OCI-LY3 (cell line): ENCODE measurements at regions not wholly inside any gene's neighbourhood (a gene's known extent, or its start where the extent isn't known, plus 50 kb on each side); places are given as distances from the start of the nearest gene placed in this dataset.

Experiments
- H2AFZ ChIP-seq: fragments of 200-600, 300-600 bp; shearing (Covaris generic); 2 replicates; pipeline ENCODE4 v1.6.0; 2014; ENCODE audit warnings: antibody characterized with exemption, low read depth, low read length
- H3K27ac ChIP-seq: fragments of 200-600, 300-600 bp; sonication (generic); 2 replicates; pipeline ENCODE4 v1.5.1; 2014; ENCODE audit warnings: mild to moderate bottlenecking, low read length, moderate library complexity, mixed read lengths
- H3K27me3 ChIP-seq: fragments of 200-600, 300-600 bp; sonication (generic); 2 replicates; pipeline ENCODE4 v1.6.1; 2014; ENCODE audit warnings: low read depth, low read length, mixed read lengths
- H3K36me3 ChIP-seq: fragments of 200-600, 300-600 bp; sonication (generic); replicated peaks from 2 replicates; pipeline ENCODE3; 2014; ENCODE audit warnings: low read depth, low read length, mixed read lengths
- H3K4me1 ChIP-seq: fragments of 300-600, 200-600 bp; sonication (generic); 2 replicates; pipeline ENCODE4 v1.6.1; 2014; ENCODE audit warnings: low read length, mixed read lengths
- H3K4me2 ChIP-seq: fragments of 200-600, 300-600 bp; sonication (generic); 2 replicates; pipeline ENCODE4 v1.6.1; 2014; ENCODE audit warnings: low read length, mixed read lengths
- H3K4me3 ChIP-seq: fragments of 300-600, 200-600 bp; sonication (generic); 2 replicates; pipeline ENCODE4 v1.5.1; 2014; ENCODE audit warnings: antibody characterized with exemption, mild to moderate bottlenecking, low read length, moderate library complexity
- H3K79me2 ChIP-seq: fragments of 300-600, 200-600 bp; shearing (Covaris generic); 2 replicates; pipeline ENCODE4 v1.6.1; 2014; ENCODE audit warnings: mild to moderate bottlenecking, low read length, mixed read lengths
- H3K9ac ChIP-seq: fragments of 300-600, 200-600 bp; shearing (Covaris generic); 2 replicates; pipeline ENCODE4 v1.6.0; 2014; ENCODE audit warnings: mild to moderate bottlenecking, low read length, moderate library complexity
- H3K9me3 ChIP-seq: fragments of 200-600, 300-600 bp; shearing (Covaris generic); 2 replicates; pipeline ENCODE4 v1.6.1; 2014; ENCODE audit warnings: low read length, mixed read lengths; ENCODE audit not compliant: insufficient read depth
- H4K20me1 ChIP-seq: fragments of 200-600, 300-600 bp; sonication (generic); 2 replicates; pipeline ENCODE4 v1.6.1; 2016; ENCODE audit warnings: low read length, mixed read lengths; ENCODE audit not compliant: insufficient read depth
- EZH2phosphoT487 ChIP-seq: fragments of 200-600 bp; shearing (Covaris generic); IDR thresholded peaks from 2 replicates; pipeline ENCODE4 v1.6.1; 2018; ENCODE audit warnings: antibody characterized with exemption, mixed run types, low read depth
- TF ChIP-seq, protein P1 (sequence below): fragments of 200-600, 300-600 bp; sonication (generic); IDR thresholded peaks from 2 replicates; pipeline ENCODE4 v1.5.1; 2014; ENCODE audit warnings: antibody characterized with exemption, low read length, low read depth

DNA sequence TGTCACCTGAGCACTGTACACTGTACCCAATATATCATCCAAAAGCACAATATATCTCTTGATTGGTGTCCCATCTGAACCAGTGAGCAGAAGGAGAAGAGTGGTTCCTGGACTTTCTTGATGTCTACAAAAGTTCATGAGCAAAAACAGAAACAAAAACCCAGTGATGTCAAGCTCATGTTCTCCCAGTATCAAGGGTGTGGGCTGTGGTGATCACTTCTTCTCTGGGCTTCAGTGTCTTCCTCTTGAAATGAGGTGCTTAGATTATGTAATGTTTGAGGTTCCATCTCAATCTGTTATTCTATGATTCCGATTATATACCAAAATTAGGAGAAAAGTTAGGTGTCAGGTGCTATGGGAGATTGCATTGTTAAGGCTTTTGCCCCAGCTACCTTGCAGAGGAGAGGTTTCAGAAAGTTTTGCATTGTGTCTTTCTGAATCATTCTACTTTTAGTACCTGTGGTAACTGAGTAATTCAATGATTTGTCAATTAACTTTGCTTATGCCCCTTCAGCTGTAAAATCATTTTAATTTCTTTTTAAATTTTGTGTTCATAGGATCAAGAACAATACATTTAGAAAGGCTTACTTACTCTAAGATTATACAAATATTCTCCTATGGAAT is 122.0 kb upstream of the EOMES start:
- Histone ChIP-seq H3K9ac (no peak overlapping the region), H3K79me2 (no peaks in the 10 kb centered on the region), H3K27ac (no peak overlapping the region), H3K4me2 (no peak overlapping the region), H4K20me1 (no peaks in the 10 kb centered on the region), H3K27me3 (no peaks in the 10 kb centered on the region), H3K9me3 (no peaks in the 10 kb centered on the region), H3K36me3 (no peaks in the 10 kb centered on the region), H3K4me3 (no peak overlapping the region), H3K4me1 (no peaks in the 10 kb centered on the region), H2AFZ (no peak overlapping the region)
- TF ChIP-seq, protein P1, sequence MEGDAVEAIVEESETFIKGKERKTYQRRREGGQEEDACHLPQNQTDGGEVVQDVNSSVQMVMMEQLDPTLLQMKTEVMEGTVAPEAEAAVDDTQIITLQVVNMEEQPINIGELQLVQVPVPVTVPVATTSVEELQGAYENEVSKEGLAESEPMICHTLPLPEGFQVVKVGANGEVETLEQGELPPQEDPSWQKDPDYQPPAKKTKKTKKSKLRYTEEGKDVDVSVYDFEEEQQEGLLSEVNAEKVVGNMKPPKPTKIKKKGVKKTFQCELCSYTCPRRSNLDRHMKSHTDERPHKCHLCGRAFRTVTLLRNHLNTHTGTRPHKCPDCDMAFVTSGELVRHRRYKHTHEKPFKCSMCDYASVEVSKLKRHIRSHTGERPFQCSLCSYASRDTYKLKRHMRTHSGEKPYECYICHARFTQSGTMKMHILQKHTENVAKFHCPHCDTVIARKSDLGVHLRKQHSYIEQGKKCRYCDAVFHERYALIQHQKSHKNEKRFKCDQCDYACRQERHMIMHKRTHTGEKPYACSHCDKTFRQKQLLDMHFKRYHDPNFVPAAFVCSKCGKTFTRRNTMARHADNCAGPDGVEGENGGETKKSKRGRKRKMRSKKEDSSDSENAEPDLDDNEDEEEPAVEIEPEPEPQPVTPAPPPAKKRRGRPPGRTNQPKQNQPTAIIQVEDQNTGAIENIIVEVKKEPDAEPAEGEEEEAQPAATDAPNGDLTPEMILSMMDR = no peak
- TF ChIP-seq EZH2phosphoT487 = no peak

DNA sequence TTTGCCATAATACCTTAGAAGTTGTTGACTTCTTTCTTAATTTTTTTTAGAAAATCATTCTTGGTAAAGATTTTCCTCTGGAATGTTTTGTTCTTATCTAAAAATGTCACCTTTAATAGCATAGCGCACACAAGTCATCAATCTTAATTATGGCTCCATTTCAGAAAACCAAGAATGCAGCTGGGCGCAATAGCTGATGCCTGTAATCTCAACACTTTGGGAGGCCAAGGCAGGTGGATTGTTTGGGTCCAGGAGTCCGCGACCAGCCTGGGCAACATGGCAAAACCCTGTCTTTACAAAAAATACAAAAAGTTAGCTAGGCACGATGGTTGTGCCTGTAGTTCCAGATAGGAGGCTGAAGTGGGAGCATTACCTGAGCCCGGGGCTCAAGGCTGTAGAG is 125.6 kb upstream of the EOMES start:
- Histone ChIP-seq H3K9me3 (no peaks in the 10 kb centered on the region; the same call in 1 of the 2 replicates), H3K27me3 (no peaks in the 10 kb centered on the region), H3K36me3 (no peaks in the 10 kb centered on the region), H4K20me1 (no peaks in the 10 kb centered on the region), H3K9ac (no peak overlapping the region), H3K79me2 (no peaks in the 10 kb centered on the region), H3K27ac (no peak overlapping the region), H3K4me3 (no peak overlapping the region), H3K4me2 (no peak overlapping the region), H3K4me1 (no peaks in the 10 kb centered on the region), H2AFZ (no peak overlapping the region)
- TF ChIP-seq, protein P1 = no peak
- TF ChIP-seq EZH2phosphoT487 = no peak

DNA sequence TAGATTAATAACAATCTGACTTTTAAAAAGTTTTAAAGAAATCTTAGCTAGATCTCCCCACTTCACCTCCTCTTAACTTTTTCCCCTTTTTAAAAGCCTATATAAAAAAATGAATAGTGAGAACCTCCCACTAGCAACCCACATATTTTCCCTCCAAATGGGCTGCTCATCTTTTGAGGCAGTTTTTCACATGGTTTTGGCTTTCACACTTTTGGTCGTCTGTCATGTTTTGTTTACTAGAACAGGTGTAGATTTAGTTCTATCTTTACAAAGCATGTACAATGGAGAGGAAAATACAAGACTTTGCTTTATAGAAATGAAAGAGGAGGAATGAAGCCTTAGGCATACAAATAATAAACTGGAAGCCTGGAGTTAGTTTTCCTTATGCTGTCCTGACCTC is 126.7 kb upstream of the EOMES start:
- Histone ChIP-seq H3K9me3 (no peaks in the 10 kb centered on the region; the same call in 1 of the 2 replicates), H3K4me3 (no peak overlapping the region), H3K4me2 (no peak overlapping the region), H3K27ac (no peak overlapping the region), H3K4me1 (no peaks in the 10 kb centered on the region), H3K9ac (no peak overlapping the region), H3K36me3 (no peaks in the 10 kb centered on the region), H3K27me3 (no peaks in the 10 kb centered on the region), H3K79me2 (no peaks in the 10 kb centered on the region), H2AFZ (no peak overlapping the region; the same call in 1 of the 2 replicates), H4K20me1 (no peaks in the 10 kb centered on the region)
- no peak for TF ChIP-seq EZH2phosphoT487
- TF ChIP-seq, protein P1 = no peak

DNA sequence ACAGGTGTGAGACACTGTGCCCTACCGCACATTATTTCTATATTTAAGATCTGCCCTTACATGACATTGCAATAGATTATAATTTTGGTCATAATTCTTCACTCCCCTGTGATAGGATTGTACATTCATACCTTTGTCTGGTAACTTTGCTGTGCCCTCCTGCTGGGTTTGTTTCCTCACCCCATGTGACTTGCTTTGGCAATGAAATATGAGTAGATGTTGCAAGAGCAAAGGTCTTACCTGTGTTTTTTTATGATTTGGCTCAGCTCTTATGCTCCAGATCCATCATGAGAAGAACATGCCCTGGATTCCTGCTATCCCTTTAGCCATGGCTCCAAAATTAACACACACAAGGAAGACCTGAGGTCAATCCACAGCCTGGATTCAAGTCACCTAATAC is 137.7 kb upstream of the EOMES start:
- no peak overlapping the region for H3K27ac ChIP-seq
- TF ChIP-seq, protein P1 = no peak
- no peak for TF ChIP-seq EZH2phosphoT487
- no peak overlapping the region for H3K4me2 ChIP-seq
- H2AFZ ChIP-seq = no peak overlapping the region
- H3K27me3 ChIP-seq = no peaks in the 10 kb centered on the region
- H3K9me3 ChIP-seq = no peaks in the 10 kb centered on the region
- H3K4me1 ChIP-seq = no peaks in the 10 kb centered on the region
- H3K79me2 ChIP-seq = no peaks in the 10 kb centered on the region
- H4K20me1 ChIP-seq = no peaks in the 10 kb centered on the region
- no peak overlapping the region for H3K9ac ChIP-seq
- no peak overlapping the region for H3K4me3 ChIP-seq
- no peaks in the 10 kb centered on the region for H3K36me3 ChIP-seq
